Lower leg skin (tissue), 4 donors: ENCODE measurements at regions not wholly inside any gene's neighbourhood (a gene's known extent, or its start where the extent isn't known, plus 50 kb on each side); places are given as distances from the start of the nearest gene placed in this dataset.
"Not testable (repeated sequence)": the region's sequence is repeated elsewhere in the genome, so short reads cannot be mapped to it uniquely, and the experiment has no call there.

ENCODE experiments used
- DNase-seq, 2 donors: peaks; one replicate each; pipeline ENCODE4 v3.0.0-alpha.2; 2019; ENCODE audit warnings: low spot score in 2 of 2
- H3K4me3 ChIP-seq: fragments of 200-600 bp; sonication (generic); 2 replicates; pipeline ENCODE4 v1.5.1; 2017; ENCODE audit warnings: mild to moderate bottlenecking, low read depth; ENCODE audit not compliant: poor library complexity, severe bottlenecking
- POLR2A ChIP-seq, 2 donors: fragments of 450-650 bp; IDR thresholded peaks; one replicate each; pipeline ENCODE4 v1.6.1; 2016 to 2017; ENCODE audit warnings: antibody characterized with exemption in 2 of 2, mild to moderate bottlenecking in 1 of 2, moderate library complexity in 1 of 2
- WGBS, 2 donors: methylation state at CpG; one replicate each; pipeline ENCODE4 v1.1.5; 2018; 5-methylcytosine and 5-hydroxymethylcytosine counted together
- intact Hi-C: fragments of 100-400 bp; cut with DNase I; formaldehyde crosslinking; loops from one replicate; pipeline ENCODE4 v1.15.0; 2023; ENCODE audit warnings: low total_unique reads
- TF ChIP-seq, protein P1 (sequence below), 3 donors: fragments of 450-650 bp; IDR thresholded peaks; one replicate each; pipeline ENCODE4 v1.5.1; 2016; ENCODE audit warnings: antibody characterized with exemption in 3 of 3, mild to moderate bottlenecking in 3 of 3, moderate library complexity in 2 of 3

DNA sequence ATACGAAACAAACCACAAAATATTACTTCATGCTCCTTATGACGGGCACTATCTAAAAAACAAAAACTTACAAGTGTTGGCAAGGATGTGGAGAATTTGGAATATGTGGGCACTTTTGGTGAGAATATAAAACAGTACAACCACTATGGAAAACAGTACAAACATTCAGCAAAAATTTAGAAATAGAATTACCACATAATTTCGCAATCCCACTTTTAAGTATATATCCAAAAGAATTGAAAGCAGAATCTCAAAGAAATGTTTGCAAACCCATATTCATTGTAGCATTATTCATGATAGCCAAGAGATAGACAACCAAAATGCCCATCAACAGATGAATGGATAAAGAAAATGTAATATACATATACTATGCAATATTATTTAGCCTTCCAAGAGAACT, 1173.7 kb upstream of the PRR20A start:
- H3K4me3 ChIP-seq = no peak overlapping the region
- TF ChIP-seq, protein P1, sequence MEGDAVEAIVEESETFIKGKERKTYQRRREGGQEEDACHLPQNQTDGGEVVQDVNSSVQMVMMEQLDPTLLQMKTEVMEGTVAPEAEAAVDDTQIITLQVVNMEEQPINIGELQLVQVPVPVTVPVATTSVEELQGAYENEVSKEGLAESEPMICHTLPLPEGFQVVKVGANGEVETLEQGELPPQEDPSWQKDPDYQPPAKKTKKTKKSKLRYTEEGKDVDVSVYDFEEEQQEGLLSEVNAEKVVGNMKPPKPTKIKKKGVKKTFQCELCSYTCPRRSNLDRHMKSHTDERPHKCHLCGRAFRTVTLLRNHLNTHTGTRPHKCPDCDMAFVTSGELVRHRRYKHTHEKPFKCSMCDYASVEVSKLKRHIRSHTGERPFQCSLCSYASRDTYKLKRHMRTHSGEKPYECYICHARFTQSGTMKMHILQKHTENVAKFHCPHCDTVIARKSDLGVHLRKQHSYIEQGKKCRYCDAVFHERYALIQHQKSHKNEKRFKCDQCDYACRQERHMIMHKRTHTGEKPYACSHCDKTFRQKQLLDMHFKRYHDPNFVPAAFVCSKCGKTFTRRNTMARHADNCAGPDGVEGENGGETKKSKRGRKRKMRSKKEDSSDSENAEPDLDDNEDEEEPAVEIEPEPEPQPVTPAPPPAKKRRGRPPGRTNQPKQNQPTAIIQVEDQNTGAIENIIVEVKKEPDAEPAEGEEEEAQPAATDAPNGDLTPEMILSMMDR (IDR thresholded peaks at IDR 0.05) = no peak
- TF ChIP-seq POLR2A (IDR thresholded peaks at IDR 0.05) = no peak
- WGBS, 2 donors = 85 to 92% methylated on average over 3 of the region's 3 CpGs
- intact Hi-C loops = no loop called here
- DNase-seq = no peak

DNA sequence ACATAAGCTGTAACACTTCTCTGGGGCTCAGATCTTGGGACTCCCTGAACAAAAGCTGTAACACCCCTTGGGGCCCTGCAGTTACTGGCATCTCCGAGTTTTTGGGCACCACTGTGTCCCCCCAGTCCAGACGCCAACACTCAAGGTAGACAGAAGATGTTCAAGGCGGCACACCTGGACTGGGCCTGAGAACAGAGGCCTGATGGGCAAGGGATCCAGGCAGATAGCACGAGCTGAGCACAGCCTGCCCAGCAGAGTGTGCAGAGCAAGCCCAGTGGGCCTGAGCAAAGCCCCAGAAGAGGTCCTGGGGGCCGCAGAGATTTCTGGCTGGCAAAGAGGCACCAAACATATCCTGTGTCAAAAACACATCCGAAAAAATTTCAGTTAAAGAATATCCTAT, 1163.3 kb upstream of the PRR20A start:
- H3K4me3 ChIP-seq = no peak overlapping the region
- intact Hi-C loops = no loop called here
- WGBS, 2 donors = 88 to 90% methylated on average over 6 of the region's 6 CpGs
- no peak for TF ChIP-seq POLR2A (IDR thresholded peaks at IDR 0.05)
- TF ChIP-seq, protein P1 (IDR thresholded peaks at IDR 0.05) = no peak
- peak in 1 of 2 donors; percentile 40 for DNase-seq

DNA sequence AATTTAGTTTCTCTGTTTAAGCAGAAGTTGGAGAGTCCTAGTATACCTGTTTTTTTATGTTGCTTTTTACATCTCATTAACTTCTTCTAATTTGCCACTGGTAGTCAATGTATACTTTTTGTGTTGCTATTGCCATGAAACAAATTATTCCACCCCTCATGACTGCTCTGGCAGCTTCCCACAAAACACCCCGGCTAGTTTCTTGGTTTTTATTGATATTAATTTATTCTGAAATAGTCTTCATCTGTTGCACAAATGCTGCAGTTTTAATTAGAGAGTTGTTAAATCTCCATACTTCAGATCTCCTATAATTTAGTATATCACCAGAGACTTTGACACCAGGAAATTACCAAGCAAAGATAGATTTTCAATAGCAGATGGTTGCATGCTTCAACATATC, 1159.3 kb upstream of the PRR20A start:
- WGBS, 2 donors = 41 to 43% methylated on average over 1 of the region's 1 CpG

DNA sequence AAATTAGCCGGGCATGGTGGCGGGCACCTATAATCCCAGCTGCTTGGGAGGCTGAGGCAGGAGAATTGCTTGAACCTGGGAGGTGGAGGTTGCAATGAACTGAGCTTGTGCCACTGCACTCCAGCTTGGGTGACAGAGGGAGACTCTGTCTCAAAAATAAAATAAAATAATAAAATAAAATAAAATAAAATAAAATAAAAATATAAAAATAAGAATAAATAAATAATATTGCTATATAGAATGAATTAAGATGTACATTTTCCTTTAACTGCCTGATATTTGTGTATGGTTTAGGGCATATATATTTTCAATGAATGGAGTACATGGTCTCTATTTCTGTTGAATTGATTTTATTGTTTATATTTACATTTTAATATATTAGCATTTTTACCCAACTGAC, 1156.7 kb upstream of the PRR20A start:
- DNase-seq, H3K4me3 ChIP-seq, intact Hi-C loops: not testable (repeated sequence)
- 89 to 98% methylated on average over 2 of the region's 2 CpGs for WGBS, 2 donors

More for the DNA sequence above, 1159.3 kb upstream of the PRR20A start:
- no peak overlapping the region for H3K4me3 ChIP-seq
- no peak for DNase-seq
- TF ChIP-seq, protein P1 (IDR thresholded peaks at IDR 0.05) = no peak
- no peak for TF ChIP-seq POLR2A (IDR thresholded peaks at IDR 0.05)
- intact Hi-C loops = no loop called here

DNA sequence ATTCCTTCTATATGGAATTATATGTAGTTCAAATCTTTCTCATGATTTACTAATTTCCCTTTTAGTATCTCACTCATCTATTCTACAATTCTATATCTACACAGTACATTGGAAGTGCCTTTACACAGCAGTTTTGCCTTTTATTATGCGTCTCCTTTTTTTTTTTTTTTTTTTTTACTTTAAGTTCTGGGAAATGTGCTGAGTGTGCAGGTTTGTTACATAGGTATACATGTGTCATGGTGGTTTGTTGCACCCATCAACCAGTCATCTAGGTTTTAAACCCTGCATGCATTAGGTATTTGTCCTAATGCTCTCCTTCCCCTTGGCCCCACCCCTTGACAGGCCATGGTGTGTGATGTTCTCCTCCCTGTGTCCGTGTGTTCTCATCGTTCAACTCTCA, 1150.1 kb upstream of the PRR20A start:
- intact Hi-C loops = loop anchor here (5.0 kb wide), 1 partner anchor 418 kb away; no protein-coding TSS in a partner anchor
- 90 to 97% methylated on average over 3 of the region's 3 CpGs for WGBS, 2 donors
- no peak overlapping the region for H3K4me3 ChIP-seq
- TF ChIP-seq, protein P1 (IDR thresholded peaks at IDR 0.05) = no peak
- TF ChIP-seq POLR2A (IDR thresholded peaks at IDR 0.05) = no peak
- DNase-seq = no peak

DNA sequence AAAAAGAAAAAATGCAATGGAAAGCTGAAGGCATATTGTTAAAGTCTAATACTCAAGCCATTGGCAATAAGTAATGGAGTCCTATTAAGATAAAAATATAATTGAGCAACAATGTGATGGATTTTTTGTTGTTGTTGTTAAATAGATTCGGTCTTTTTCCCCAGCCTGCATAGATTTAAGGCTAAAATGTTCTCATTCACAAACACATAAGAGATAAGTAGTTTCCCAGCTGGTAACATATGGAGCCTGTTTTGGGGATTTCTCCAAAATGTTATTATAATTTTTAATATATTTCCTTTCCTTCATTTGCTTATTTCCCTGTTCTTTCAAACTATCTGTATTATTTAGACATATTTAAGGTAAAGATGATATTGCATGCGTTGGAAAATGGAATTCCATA, 1149.1 kb upstream of the PRR20A start:
- DNase-seq = no peak
- TF ChIP-seq POLR2A (IDR thresholded peaks at IDR 0.05) = no peak
- TF ChIP-seq, protein P1 (IDR thresholded peaks at IDR 0.05) = no peak
- intact Hi-C loops = loop anchor here (5.0 kb wide), 1 partner anchor 419 kb away; no protein-coding TSS in a partner anchor
- WGBS, 2 donors = 69 to 81% methylated on average over 2 of the region's 2 CpGs
- no peak overlapping the region for H3K4me3 ChIP-seq
